Breast epithelium (tissue), 3 donors: ENCODE measurements at regions not wholly inside any gene's neighbourhood (a gene's known extent, or its start where the extent isn't known, plus 50 kb on each side); places are given as distances from the start of the nearest gene placed in this dataset.

Experiments used
- POLR2A ChIP-seq: fragments of 450-650 bp; IDR thresholded peaks from one replicate; pipeline ENCODE4 v1.6.1; 2016; ENCODE audit warnings: antibody characterized with exemption, mild to moderate bottlenecking, moderate library complexity
- POLR2AphosphoS5 ChIP-seq, 3 donors: sonication (generic); formaldehyde crosslinking; IDR thresholded peaks; one replicate each; pipeline ENCODE4 v1.6.1; 2017; ENCODE audit warnings: antibody characterized with exemption in 3 of 3
- TF ChIP-seq, protein P1 (sequence below), 3 donors: fragments of 450-650 bp; IDR thresholded peaks; one replicate each; pipeline ENCODE4 v1.5.1; 2016 to 2017; ENCODE audit warnings: antibody characterized with exemption in 3 of 3, mild to moderate bottlenecking in 3 of 3, moderate library complexity in 3 of 3

DNA sequence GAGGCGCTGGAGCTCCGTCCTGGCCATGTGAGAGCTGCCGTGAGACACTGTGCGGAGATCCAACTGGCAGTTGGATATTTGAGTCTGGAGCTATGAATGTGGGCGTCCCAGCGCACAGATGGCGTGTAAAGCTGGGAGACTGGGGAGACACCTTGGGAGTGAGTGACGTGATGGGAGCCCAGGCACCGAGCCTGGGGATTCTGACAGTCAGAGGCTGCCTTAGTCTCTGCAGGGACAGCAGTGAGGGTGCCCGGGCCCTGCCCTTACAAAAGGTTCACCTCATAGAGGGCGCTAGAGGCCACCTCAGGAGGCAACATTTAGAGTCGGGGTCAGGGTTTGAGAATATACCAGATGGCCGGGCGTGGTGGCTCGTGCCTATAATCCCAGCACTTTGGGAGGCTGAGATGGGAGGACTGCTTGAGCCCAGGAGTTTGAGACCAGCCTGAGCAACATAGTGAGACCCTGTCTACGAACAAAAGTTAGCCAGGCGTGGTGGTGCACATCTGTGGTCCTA is 194.1 kb upstream of the GSE1 start:
- TF ChIP-seq, protein P1, sequence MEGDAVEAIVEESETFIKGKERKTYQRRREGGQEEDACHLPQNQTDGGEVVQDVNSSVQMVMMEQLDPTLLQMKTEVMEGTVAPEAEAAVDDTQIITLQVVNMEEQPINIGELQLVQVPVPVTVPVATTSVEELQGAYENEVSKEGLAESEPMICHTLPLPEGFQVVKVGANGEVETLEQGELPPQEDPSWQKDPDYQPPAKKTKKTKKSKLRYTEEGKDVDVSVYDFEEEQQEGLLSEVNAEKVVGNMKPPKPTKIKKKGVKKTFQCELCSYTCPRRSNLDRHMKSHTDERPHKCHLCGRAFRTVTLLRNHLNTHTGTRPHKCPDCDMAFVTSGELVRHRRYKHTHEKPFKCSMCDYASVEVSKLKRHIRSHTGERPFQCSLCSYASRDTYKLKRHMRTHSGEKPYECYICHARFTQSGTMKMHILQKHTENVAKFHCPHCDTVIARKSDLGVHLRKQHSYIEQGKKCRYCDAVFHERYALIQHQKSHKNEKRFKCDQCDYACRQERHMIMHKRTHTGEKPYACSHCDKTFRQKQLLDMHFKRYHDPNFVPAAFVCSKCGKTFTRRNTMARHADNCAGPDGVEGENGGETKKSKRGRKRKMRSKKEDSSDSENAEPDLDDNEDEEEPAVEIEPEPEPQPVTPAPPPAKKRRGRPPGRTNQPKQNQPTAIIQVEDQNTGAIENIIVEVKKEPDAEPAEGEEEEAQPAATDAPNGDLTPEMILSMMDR (IDR thresholded peaks at IDR 0.05): no peak
- TF ChIP-seq POLR2AphosphoS5 (IDR thresholded peaks at IDR 0.05) (no peak), POLR2A (no peak)
